ENCODE measurements at regions not wholly inside any gene's neighbourhood (a gene's known extent, or its start where the extent isn't known, plus 50 kb on each side); places are given as distances from the start of the nearest gene placed in this dataset.

- H3K27ac ChIP-seq, result no peak overlapping the region
- no peaks in the 10 kb centered on the region for H3K27me3 ChIP-seq
Measured at GRCh38 chr11:122181372-122181771, 65.4 kb upstream of the BLID start.

GRCh38 chr11:122179961-122180834 lies 64.2 kb upstream of the BLID start:
- H3K27me3 ChIP-seq, result no peaks in the 10 kb centered on the region
- no peak for TF ChIP-seq CTCF (IDR thresholded peaks at IDR 0.05; ENCODE audit: low read depth, low read length)
- H3K4me3 ChIP-seq, result no peak overlapping the region
- no peak overlapping the region for H3K27ac ChIP-seq
- no peaks in the 10 kb centered on the region for H3K9me3 ChIP-seq (ENCODE audit: low read depth)
- H3K4me1 ChIP-seq (ENCODE audit: low read depth), result no peaks in the 10 kb centered on the region
- H3K36me3 ChIP-seq, result peaks cover 6% of the 10 kb centered on the region
- peak in 1 of 2 donors; percentile 89 for DNase-seq (ENCODE audit: low read depth in 1 of 2, low spot score in 1 of 2)

More at GRCh38 chr11:122181372-122181771, 65.4 kb upstream of the BLID start:
- Histone ChIP-seq H3K9me3 (ENCODE audit: low read depth) (no peaks in the 10 kb centered on the region), H3K36me3 (peaks cover 6% of the 10 kb centered on the region), H3K4me1 (ENCODE audit: low read depth) (no peaks in the 10 kb centered on the region), H3K4me3 (no peak overlapping the region)
- no peak for DNase-seq (ENCODE audit: low read depth in 1 of 2, low spot score in 1 of 2)
- no peak for TF ChIP-seq CTCF (IDR thresholded peaks at IDR 0.05; ENCODE audit: low read depth, low read length)

GRCh38 chr11:122178795-122179194 lies 62.8 kb upstream of the BLID start:
- H3K4me1 ChIP-seq (ENCODE audit: low read depth), result no peaks in the 10 kb centered on the region
- no peak for TF ChIP-seq CTCF (IDR thresholded peaks at IDR 0.05; ENCODE audit: low read depth, low read length)
- no peaks in the 10 kb centered on the region for H3K9me3 ChIP-seq (ENCODE audit: low read depth)
- H3K27me3 ChIP-seq, result no peaks in the 10 kb centered on the region
- H3K36me3 ChIP-seq, result peaks cover 6% of the 10 kb centered on the region
- no peak overlapping the region for H3K27ac ChIP-seq
- no peak overlapping the region for H3K4me3 ChIP-seq
- DNase-seq (ENCODE audit: low read depth in 1 of 2, low spot score in 1 of 2), result peak in 1 of 2 donors; percentile 36

- no peak overlapping the region for H3K27ac ChIP-seq
- H3K27me3 ChIP-seq, result no peaks in the 10 kb centered on the region
- H3K36me3 ChIP-seq, result peaks cover 6% of the 10 kb centered on the region
- H3K4me3 ChIP-seq, result no peak overlapping the region
- no peaks in the 10 kb centered on the region for H3K9me3 ChIP-seq (ENCODE audit: low read depth)
- no peaks in the 10 kb centered on the region for H3K4me1 ChIP-seq (ENCODE audit: low read depth)
- no peak for DNase-seq (ENCODE audit: low read depth in 1 of 2, low spot score in 1 of 2)
- TF ChIP-seq CTCF (IDR thresholded peaks at IDR 0.05; ENCODE audit: low read depth, low read length), result no peak
Measured at GRCh38 chr11:122177238-122177637, 61.2 kb upstream of the BLID start.

GRCh38 chr11:122176651-122177050 lies 60.6 kb upstream of the BLID start:
- Histone ChIP-seq H3K27me3 (no peaks in the 10 kb centered on the region), H3K36me3 (peaks cover 6% of the 10 kb centered on the region), H3K4me1 (ENCODE audit: low read depth) (no peaks in the 10 kb centered on the region), H3K9me3 (ENCODE audit: low read depth) (no peaks in the 10 kb centered on the region), H3K4me3 (no peak overlapping the region), H3K27ac (no peak overlapping the region)
- DNase-seq (ENCODE audit: low read depth in 1 of 2, low spot score in 1 of 2), result no peak
- TF ChIP-seq CTCF (IDR thresholded peaks at IDR 0.05; ENCODE audit: low read depth, low read length), result no peak

Data from cardiac muscle cell (in vitro differentiated cells and primary cell).